Neural cell (in vitro differentiated cells): ENCODE measurements at regions not wholly inside any gene's neighbourhood (a gene's known extent, or its start where the extent isn't known, plus 50 kb on each side); places are given as distances from the start of the nearest gene placed in this dataset.
A peak's percentile ranks its signal among the peaks of the same experiment; 100 is the strongest.

Experiments
- H2AFZ ChIP-seq: fragments of 200-600, 300-800 bp; sonication (generic), shearing (Covaris generic); 2 replicates; pipeline ENCODE4 v1.6.0; 2014; ENCODE audit warnings: low read depth, mild to moderate bottlenecking, antibody characterized with exemption, low read length, moderate library complexity
- H3F3A ChIP-seq: fragments of 200-600 bp; shearing (Covaris generic); 2 replicates; pipeline ENCODE4 v1.6.1; 2016; ENCODE audit warnings: mild to moderate bottlenecking, moderate library complexity, mixed read lengths, antibody characterized with exemption, low read length; ENCODE audit not compliant: insufficient read depth, poor library complexity, severe bottlenecking
- H3K27ac ChIP-seq: fragments of 200-600, 300-800 bp; sonication (generic), shearing (Covaris generic); 2 replicates; pipeline ENCODE4 v1.5.1; 2014; ENCODE audit warnings: mild to moderate bottlenecking, low read length, moderate library complexity
- H3K27me3 ChIP-seq: fragments of 300-800, 200-600 bp; sonication (generic), shearing (Covaris generic); 2 replicates; pipeline ENCODE4 v1.6.0; 2014; ENCODE audit warnings: mild to moderate bottlenecking, low read depth, low read length, moderate library complexity; ENCODE audit not compliant: insufficient read depth
- H3K36me3 ChIP-seq: fragments of 300-800, 200-600 bp; sonication (generic), shearing (Covaris generic); 2 replicates; pipeline ENCODE4 v1.5.1; 2014; ENCODE audit warnings: mild to moderate bottlenecking, antibody characterized with exemption, low read length, moderate library complexity; ENCODE audit not compliant: insufficient read depth
- H3K4me2 ChIP-seq: fragments of 300-800, 200-600 bp; sonication (generic), shearing (Covaris generic); 2 replicates; pipeline ENCODE4 v1.6.0; 2014; ENCODE audit warnings: mild to moderate bottlenecking, low read length
- H3K4me3 ChIP-seq: fragments of 300-800, 200-600 bp; sonication (generic), shearing (Covaris generic); 2 replicates; pipeline ENCODE4 v1.5.1; 2014; ENCODE audit warnings: mild to moderate bottlenecking, low read length, moderate library complexity
- H3K79me2 ChIP-seq: fragments of 200-600 bp; shearing (Covaris generic); replicated peaks from 2 replicates; pipeline ENCODE4 v1.6.0; 2014; ENCODE audit warnings: mild to moderate bottlenecking, low read length, moderate library complexity; ENCODE audit not compliant: insufficient read depth
- H3K9ac ChIP-seq: fragments of 300-800, 200-600 bp; sonication (generic), shearing (Covaris generic); 2 replicates; pipeline ENCODE4 v1.6.1; 2016; ENCODE audit warnings: mild to moderate bottlenecking, low read length, mixed read lengths
- H3K9me2 ChIP-seq: fragments of 200-600 bp; shearing (Covaris generic); 2 replicates; pipeline ENCODE4 v1.6.1; 2016; ENCODE audit warnings: mild to moderate bottlenecking, low read length, mixed read lengths; ENCODE audit not compliant: insufficient read depth
- H3K9me3 ChIP-seq: fragments of 200-600, 300-800 bp; sonication (generic), shearing (Covaris generic); 2 replicates; pipeline ENCODE4 v1.6.1; 2016; ENCODE audit warnings: mild to moderate bottlenecking, mixed run types, low read length, moderate library complexity, mixed read lengths
- H4K20me1 ChIP-seq: fragments of 200-600 bp; shearing (Covaris generic); 2 replicates; pipeline ENCODE4 v1.6.1; 2016; ENCODE audit warnings: mild to moderate bottlenecking, mixed run types; ENCODE audit not compliant: insufficient read depth
- CTCF ChIP-seq: fragments of 450-650 bp; IDR thresholded peaks from 2 replicates; pipeline ENCODE4 v1.5.1; 2014; ENCODE audit warnings: antibody characterized with exemption, mild to moderate bottlenecking, moderate library complexity; ENCODE audit not compliant: poor library complexity, severe bottlenecking
- EP300 ChIP-seq: fragments of 450-650 bp; conservative IDR thresholded peaks from 2 replicates; pipeline ENCODE4 v1.6.1; 2014; ENCODE audit warnings: antibody characterized with exemption, mild to moderate bottlenecking, moderate library complexity; ENCODE audit not compliant: poor library complexity, severe bottlenecking
- EZH2 ChIP-seq: fragments of 200-600, 300-800 bp; shearing (Covaris generic), sonication (generic); IDR thresholded peaks from 2 replicates; pipeline ENCODE4 v1.6.1; 2014; ENCODE audit warnings: antibody characterized with exemption, low read length, borderline replicate concordance, mild to moderate bottlenecking; ENCODE audit not compliant: insufficient read depth, poor library complexity, severe bottlenecking
- MXI1 ChIP-seq: fragments of 450-650 bp; conservative IDR thresholded peaks from 2 replicates; pipeline ENCODE4 v1.6.1; 2014; ENCODE audit warnings: antibody characterized with exemption, mild to moderate bottlenecking; ENCODE audit not compliant: poor library complexity, severe bottlenecking
- POLR2AphosphoS5 ChIP-seq: IDR thresholded peaks from 2 replicates; pipeline ENCODE4 v1.6.1; 2012
- RAD21 ChIP-seq: fragments of 450-650 bp; conservative IDR thresholded peaks from 2 replicates; pipeline ENCODE4 v1.6.1; 2014; ENCODE audit warnings: antibody characterized with exemption, mild to moderate bottlenecking, moderate library complexity
- SMC3 ChIP-seq: fragments of 450-650 bp; conservative IDR thresholded peaks from 2 replicates; pipeline ENCODE4 v1.6.1; 2014; ENCODE audit warnings: antibody characterized with exemption, mild to moderate bottlenecking, moderate library complexity; ENCODE audit not compliant: poor library complexity
- TAF1 ChIP-seq: IDR thresholded peaks from 2 replicates; pipeline ENCODE4 v1.6.1; 2012; ENCODE audit warnings: low read depth
- TF ChIP-seq, protein P1 (sequence below): IDR thresholded peaks from 2 replicates; pipeline ENCODE4 v1.6.1; 2012; ENCODE audit warnings: borderline replicate concordance

DNA sequence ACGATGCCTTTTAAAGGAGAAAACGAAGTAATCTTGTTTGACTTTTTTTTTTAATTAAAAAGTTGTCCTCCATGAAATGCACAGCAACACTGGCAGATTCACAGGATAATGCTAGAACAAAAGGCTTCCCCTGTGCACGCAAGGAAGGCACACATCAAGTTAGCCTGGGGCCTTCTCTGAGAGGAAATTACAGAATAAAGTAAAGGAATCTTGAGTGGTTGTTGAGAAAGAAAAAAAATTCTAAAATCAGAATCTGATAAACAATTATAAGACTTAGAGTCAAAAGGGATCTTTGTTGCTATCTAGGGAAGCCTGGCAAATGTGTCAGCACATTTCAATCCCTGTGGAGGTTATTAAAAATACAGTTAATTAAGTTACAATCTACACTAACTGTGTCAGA is 946.0 kb downstream of the IGSF11 start:
- Histone ChIP-seq H3F3A (no peaks in the 10 kb centered on the region), H3K4me2 (no peak overlapping the region), H3K9me2 (no peaks in the 10 kb centered on the region), H2AFZ (no peak overlapping the region), H3K4me3 (no peak overlapping the region), H3K27me3 (no peaks in the 10 kb centered on the region), H4K20me1 (no peaks in the 10 kb centered on the region), H3K79me2 (no peaks in the 10 kb centered on the region), H3K9me3 (no peaks in the 10 kb centered on the region), H3K9ac (no peak overlapping the region), H3K27ac (peak overlapping the region; percentile 65), H3K36me3 (no peaks in the 10 kb centered on the region)
- no peak for TF ChIP-seq TAF1
- TF ChIP-seq POLR2AphosphoS5 = no peak
- TF ChIP-seq EZH2 = no peak
- no peak for TF ChIP-seq RAD21
- TF ChIP-seq, protein P1, sequence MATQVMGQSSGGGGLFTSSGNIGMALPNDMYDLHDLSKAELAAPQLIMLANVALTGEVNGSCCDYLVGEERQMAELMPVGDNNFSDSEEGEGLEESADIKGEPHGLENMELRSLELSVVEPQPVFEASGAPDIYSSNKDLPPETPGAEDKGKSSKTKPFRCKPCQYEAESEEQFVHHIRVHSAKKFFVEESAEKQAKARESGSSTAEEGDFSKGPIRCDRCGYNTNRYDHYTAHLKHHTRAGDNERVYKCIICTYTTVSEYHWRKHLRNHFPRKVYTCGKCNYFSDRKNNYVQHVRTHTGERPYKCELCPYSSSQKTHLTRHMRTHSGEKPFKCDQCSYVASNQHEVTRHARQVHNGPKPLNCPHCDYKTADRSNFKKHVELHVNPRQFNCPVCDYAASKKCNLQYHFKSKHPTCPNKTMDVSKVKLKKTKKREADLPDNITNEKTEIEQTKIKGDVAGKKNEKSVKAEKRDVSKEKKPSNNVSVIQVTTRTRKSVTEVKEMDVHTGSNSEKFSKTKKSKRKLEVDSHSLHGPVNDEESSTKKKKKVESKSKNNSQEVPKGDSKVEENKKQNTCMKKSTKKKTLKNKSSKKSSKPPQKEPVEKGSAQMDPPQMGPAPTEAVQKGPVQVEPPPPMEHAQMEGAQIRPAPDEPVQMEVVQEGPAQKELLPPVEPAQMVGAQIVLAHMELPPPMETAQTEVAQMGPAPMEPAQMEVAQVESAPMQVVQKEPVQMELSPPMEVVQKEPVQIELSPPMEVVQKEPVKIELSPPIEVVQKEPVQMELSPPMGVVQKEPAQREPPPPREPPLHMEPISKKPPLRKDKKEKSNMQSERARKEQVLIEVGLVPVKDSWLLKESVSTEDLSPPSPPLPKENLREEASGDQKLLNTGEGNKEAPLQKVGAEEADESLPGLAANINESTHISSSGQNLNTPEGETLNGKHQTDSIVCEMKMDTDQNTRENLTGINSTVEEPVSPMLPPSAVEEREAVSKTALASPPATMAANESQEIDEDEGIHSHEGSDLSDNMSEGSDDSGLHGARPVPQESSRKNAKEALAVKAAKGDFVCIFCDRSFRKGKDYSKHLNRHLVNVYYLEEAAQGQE = no peak
- TF ChIP-seq EP300 = no peak

DNA sequence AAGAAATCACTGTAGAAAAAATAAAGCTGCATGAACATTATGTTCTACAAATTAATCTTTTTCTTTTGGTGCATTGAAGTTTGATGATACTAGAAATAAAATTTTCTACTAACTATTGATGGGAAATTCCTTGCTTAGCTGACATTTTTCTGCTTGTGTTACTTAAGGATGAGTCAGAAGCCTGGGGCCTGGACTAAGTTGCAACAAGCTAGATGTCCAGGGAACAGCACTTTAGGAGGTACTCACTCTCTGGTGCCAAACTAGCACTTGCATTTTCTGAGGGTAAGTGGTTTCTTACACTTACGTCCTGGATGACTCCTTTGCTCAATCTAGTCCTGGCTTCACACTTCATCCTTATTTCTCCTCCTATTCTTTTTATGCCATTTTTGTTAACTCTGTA is 945.1 kb downstream of the IGSF11 start:
- Histone ChIP-seq H2AFZ (no peak overlapping the region), H3K9me2 (no peaks in the 10 kb centered on the region), H4K20me1 (no peaks in the 10 kb centered on the region), H3K36me3 (no peaks in the 10 kb centered on the region), H3K27me3 (no peaks in the 10 kb centered on the region), H3K27ac (no peak overlapping the region), H3K4me3 (no peak overlapping the region), H3F3A (no peaks in the 10 kb centered on the region), H3K9ac (no peak overlapping the region), H3K4me2 (no peak overlapping the region), H3K9me3 (no peaks in the 10 kb centered on the region), H3K79me2 (no peaks in the 10 kb centered on the region)
- TF ChIP-seq SMC3 (no peak), EZH2 (no peak), EP300 (no peak)

DNA sequence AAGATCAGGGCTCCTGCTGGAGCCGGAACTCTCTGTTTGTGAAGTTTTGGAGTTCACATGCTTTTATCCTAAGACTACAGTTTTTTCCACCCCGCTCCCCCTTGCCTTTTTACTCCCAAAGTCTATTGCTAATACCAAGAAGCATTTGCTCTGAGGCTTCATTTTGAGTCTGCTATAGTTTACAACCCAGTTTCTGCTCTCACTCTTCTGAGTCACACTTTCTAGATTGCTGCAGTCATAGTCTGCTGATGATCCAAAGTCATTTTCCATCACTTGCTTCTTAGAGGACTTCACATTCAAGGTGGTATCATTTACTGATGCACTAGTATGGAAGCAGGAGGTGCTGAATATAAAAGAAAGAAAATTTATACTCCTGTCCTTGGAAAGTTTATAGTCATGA is 937.4 kb downstream of the IGSF11 start:
- Histone ChIP-seq H3F3A (no peaks in the 10 kb centered on the region), H3K4me3 (no peak overlapping the region)

More for the DNA sequence above, 937.4 kb downstream of the IGSF11 start:
- Histone ChIP-seq H3K27me3 (no peaks in the 10 kb centered on the region), H3K79me2 (no peaks in the 10 kb centered on the region), H3K9me2 (no peaks in the 10 kb centered on the region), H3K27ac (no peak overlapping the region), H3K4me2 (no peak overlapping the region), H3K36me3 (no peaks in the 10 kb centered on the region), H3K9ac (no peak overlapping the region), H3K9me3 (no peaks in the 10 kb centered on the region), H2AFZ (no peak overlapping the region), H4K20me1 (no peaks in the 10 kb centered on the region)
- TF ChIP-seq MXI1 (no peak), RAD21 (no peak), EZH2 (no peak), TAF1 (no peak), CTCF (no peak), EP300 (no peak), POLR2AphosphoS5 (no peak), SMC3 (no peak)
- TF ChIP-seq, protein P1 = no peak
